OCI-LY7 (cell line): ENCODE measurements at regions not wholly inside any gene's neighbourhood (a gene's known extent, or its start where the extent isn't known, plus 50 kb on each side); places are given as distances from the start of the nearest gene placed in this dataset.

ENCODE experiments used
- EZH2phosphoT487 ChIP-seq: fragments of 200-600 bp; sonication (generic); IDR thresholded peaks from 2 replicates; pipeline ENCODE4 v1.6.1; 2018; ENCODE audit warnings: low read depth, borderline replicate concordance, mild to moderate bottlenecking, mixed run types, antibody characterized with exemption, low read length, moderate library complexity, mixed read lengths
- TF ChIP-seq, protein P1 (sequence below): fragments of 200-600 bp; sonication (generic); conservative IDR thresholded peaks from 2 replicates; pipeline ENCODE4 v1.5.1; 2014; ENCODE audit warnings: mild to moderate bottlenecking, antibody characterized with exemption, low read length, moderate library complexity, mixed read lengths

DNA sequence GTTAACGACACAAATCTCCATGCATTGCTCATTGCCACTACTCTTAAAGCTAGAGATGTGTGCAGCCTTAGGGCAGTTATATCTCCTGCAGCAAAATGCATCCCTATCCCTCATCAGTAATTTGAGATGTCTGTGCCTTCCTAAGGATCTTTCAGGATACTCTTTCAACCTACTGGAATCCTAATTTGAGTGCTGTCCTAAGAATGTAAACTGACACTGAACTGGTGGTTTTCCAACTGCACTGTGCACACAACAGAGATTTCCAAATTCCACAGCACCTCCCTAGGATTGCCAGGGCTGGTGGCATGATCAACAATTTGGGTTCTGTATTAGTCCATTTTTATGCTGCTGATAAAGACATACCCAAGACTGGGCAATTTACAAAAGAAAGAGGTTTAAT, 193.9 kb downstream of the LTN1 start:
- TF ChIP-seq, protein P1, sequence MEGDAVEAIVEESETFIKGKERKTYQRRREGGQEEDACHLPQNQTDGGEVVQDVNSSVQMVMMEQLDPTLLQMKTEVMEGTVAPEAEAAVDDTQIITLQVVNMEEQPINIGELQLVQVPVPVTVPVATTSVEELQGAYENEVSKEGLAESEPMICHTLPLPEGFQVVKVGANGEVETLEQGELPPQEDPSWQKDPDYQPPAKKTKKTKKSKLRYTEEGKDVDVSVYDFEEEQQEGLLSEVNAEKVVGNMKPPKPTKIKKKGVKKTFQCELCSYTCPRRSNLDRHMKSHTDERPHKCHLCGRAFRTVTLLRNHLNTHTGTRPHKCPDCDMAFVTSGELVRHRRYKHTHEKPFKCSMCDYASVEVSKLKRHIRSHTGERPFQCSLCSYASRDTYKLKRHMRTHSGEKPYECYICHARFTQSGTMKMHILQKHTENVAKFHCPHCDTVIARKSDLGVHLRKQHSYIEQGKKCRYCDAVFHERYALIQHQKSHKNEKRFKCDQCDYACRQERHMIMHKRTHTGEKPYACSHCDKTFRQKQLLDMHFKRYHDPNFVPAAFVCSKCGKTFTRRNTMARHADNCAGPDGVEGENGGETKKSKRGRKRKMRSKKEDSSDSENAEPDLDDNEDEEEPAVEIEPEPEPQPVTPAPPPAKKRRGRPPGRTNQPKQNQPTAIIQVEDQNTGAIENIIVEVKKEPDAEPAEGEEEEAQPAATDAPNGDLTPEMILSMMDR: no peak
- TF ChIP-seq EZH2phosphoT487: no peak
